ENCODE measurements at regions not wholly inside any gene's neighbourhood (a gene's known extent, or its start where the extent isn't known, plus 50 kb on each side); places are given as distances from the start of the nearest gene placed in this dataset.

GRCh38 chr16:87063543-87063942, 253.6 kb downstream of the C16orf95 start:
- Mint-ChIP-seq H3K4me1 (no peaks in the 10 kb centered on the region), H3K9me3 (no peaks in the 10 kb centered on the region), H3K27me3 (peaks cover 75% of the 10 kb centered on the region), H3K4me3 (no peak overlapping the region), H3K27ac (no peak overlapping the region)
- no peak for DNase-seq
- no peak for ATAC-seq

DNA sequence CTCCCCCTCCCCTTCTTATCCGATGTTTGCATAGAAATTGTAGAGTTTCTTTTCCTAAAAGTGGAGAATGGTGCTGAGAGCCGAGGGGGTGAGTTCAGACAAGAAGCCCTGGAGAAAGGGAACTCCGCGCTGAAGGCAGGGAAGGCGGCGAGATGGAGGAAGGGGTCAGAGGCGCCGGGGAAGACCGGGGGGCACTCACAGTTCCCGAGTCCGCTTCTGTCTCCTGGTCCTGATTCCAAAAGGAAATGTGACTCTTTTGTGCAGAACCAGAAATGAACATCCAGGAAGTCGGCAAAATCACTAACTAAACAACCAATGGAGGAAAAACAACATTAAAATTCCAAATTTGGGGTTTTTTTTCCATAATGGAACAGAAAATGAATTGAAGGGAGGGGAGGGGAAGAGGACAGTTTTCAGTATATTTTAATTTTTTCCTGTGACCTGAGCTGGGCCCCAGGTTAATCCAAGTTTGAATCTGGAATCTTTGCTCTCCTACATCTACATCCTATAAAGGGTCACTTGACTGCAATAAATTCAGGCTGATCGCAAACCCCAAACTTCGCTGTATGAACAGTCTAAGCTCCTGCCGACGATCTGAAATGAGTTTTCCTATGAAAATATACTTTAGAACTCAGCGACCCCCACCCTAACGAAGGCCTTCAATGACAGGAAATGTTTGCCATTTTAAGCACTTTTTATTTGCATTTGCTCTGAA, 252.3 kb downstream of the C16orf95 start:
- DNase-seq (no peak), ATAC-seq (no peak)
- no peaks in the 10 kb centered on the region for H3K9me3 Mint-ChIP-seq
- no peak overlapping the region for H3K27ac Mint-ChIP-seq
- no peak overlapping the region for H3K4me3 Mint-ChIP-seq
- peaks cover 83% of the 10 kb centered on the region for H3K27me3 Mint-ChIP-seq
- no peaks in the 10 kb centered on the region for H3K4me1 Mint-ChIP-seq

DNA sequence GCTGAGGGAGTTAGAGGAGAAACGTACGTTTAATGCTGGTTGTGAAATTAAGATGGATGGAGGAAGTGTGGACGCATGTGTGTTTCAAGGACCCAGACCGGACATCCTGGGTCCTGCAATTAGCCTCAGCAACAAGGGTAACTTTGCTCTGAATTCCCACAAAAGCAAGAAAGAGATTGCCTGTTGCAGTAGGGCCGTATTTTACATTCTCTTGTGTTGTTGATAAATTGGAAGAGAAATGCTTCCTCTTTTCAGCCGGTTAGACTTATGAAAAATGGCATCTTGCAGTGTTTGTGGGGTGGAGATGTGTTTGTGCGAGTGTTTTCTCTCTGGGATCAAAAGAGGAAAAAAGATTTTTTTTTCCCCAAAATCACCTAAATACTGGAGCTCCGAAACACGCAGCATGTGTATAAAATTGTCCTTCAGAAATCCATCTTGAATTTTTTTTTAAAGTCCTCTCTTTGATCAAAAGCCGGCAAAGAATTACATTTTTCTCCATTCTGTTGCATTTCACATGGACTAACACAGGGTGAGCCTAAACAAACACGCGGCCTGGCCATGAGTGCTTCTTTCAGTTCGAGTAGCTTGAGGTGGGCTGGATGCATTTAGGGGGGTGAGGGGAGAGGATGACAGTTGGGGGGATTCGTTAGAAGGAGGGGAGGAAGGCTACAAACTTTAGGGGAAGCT, 251.6 kb downstream of the C16orf95 start:
- H3K27ac Mint-ChIP-seq, result no peak overlapping the region
- no peaks in the 10 kb centered on the region for H3K4me1 Mint-ChIP-seq
- DNase-seq, result no peak
- H3K27me3 Mint-ChIP-seq, result peaks cover 83% of the 10 kb centered on the region
- no peak overlapping the region for H3K4me3 Mint-ChIP-seq
- no peaks in the 10 kb centered on the region for H3K9me3 Mint-ChIP-seq
- ATAC-seq, result no peak

DNA sequence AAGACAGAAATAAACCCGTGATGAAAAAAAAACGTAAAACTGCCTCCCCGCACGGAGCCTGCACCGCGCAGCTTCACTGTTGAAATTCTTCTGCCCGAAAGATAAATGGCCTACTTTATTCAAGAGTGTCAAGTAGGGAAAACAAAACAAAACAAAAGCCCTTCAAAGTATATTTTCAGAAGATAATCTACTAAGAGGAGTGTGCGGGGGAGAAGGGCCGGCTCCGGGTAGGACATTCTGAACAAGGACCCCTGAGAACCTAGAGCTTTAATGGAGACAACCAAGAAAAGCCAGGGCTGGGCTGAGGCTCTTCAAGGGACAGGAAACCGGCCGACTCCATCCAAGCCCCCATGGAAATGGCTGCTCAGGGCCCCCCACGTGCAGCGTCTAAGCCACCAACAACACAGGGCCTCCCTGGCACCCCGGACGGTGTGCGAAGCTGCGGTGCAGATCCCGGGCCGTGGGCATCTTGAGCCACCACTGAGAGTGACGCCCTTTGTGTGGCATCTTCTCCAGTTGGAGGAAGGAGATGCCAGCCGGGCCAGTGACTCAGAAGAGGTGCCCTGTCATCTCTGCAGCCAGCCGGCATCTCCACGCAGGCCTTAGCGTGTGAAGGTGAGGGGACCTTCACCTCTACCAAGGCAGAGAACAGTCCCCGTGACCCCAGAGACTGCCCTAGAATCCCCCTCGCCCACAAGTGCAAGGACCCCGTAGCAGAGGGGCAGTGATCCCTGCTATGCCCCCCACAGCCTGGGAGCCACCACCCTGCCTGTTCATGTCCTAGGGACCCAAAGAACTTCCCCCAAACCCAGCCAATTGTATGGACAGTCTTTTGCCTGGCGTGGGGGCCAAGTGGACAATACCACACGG, 250.8 kb downstream of the C16orf95 start:
- H3K4me3 Mint-ChIP-seq, result no peak overlapping the region
- no peaks in the 10 kb centered on the region for H3K9me3 Mint-ChIP-seq
- ATAC-seq, result no peak
- H3K27ac Mint-ChIP-seq, result no peak overlapping the region
- no peaks in the 10 kb centered on the region for H3K4me1 Mint-ChIP-seq
- H3K27me3 Mint-ChIP-seq, result peaks cover 76% of the 10 kb centered on the region
- no peak for DNase-seq

DNA sequence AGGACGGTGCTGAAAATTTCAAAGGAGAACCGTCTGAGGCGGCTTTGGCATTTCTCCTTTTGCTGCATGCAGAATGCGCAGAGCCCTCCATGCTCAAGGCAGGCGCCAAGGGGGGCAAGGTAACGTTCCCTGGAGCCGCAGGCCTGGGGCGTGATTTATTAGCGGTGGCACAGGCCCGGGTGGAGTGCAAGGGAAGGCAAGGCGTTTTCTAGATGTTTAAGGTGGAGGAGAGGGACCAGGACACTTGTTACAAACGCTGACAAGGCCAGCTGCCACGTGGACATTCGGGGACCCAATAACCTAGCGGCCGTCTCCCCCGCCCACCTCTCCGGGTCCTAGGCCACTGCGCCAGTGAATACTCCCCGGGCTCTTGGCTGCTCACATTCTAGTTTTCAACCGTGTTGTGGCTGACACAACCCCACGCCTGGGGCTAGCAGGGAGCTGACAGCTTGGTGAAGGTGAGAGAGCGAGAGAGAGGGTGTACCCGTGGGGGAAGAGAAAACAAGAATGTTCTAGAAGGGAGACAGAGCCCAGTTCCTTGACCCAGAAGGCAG, 250.1 kb downstream of the C16orf95 start:
- H3K27me3 Mint-ChIP-seq, result peaks cover 76% of the 10 kb centered on the region
- DNase-seq, result no peak

DNA sequence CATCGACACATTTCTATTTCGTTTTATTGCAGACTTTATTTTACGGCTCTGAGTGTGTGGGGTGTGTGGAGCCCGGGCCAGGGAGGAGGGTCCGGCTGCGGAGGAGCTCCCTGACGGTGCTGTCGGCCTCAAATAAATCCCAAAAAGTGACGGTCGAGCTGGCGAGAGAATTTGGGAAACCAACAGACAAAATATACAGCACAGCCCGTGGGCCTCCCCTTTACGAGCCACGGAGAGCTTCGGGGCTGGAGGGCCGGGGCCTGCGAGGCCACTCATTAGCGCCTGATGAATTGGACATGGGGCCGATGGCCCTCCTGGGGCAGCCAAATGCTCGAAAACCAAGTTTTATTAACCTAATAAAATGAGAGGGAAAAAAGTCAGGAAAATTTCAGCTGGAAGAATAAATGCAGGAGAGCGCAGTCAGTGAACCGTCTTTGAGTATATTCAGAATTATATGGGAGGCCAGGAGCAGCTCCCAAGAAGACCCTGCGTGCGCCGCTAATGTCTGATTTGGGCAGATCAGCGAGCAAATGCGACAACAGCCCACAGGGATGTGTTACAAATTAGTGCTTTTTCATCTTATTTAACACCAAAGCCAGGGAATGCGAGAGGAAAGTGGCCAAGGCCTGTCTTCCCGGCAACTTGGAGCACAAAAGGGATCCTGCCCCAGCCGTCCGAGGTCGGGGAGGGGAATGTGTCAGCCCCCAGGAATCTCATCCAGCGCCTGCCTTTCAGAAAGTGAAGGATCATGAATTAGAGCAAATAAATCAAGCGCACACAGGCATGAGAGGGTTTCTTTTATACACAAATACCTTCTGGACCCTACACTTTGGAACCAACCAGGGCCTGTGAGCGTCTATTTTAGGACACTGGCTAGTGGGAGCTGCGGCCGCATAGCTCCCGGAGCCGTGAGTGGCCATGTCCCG, 249.1 kb downstream of the C16orf95 start:
- Mint-ChIP-seq H3K9me3 (no peaks in the 10 kb centered on the region), H3K27ac (peak overlapping the region in 1 of 2 donors; percentile 22), H3K4me1 (no peaks in the 10 kb centered on the region), H3K27me3 (peaks cover 67% of the 10 kb centered on the region), H3K4me3 (no peak overlapping the region)
- DNase-seq (no peak), ATAC-seq (no peak)

More for the DNA sequence above, 250.1 kb downstream of the C16orf95 start:
- no peaks in the 10 kb centered on the region for H3K4me1 Mint-ChIP-seq
- H3K9me3 Mint-ChIP-seq, result no peaks in the 10 kb centered on the region
- peak overlapping the region in 1 of 2 donors; percentile 58 for H3K27ac Mint-ChIP-seq
- ATAC-seq, result no peak
- no peak overlapping the region for H3K4me3 Mint-ChIP-seq

DNA sequence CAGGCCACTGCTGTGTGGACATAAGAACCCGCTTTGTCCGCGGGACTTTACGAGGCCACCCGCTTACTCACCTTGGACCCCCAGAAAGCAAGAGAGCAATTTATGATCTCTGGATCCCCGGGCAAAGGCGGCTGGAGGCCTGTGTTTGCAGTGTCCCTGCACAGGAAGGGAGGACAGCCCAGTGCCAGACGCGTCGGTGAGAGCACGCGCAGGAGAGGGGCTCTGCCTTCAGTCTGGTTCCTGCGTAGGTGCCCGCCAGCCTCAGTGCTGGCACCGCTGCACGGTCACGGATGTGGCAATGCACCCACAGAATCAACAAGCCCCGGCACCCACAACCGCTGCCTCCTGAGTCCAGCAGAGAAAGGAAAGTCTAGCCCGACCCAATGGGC, 248.4 kb downstream of the C16orf95 start:
- Mint-ChIP-seq H3K4me1 (no peaks in the 10 kb centered on the region), H3K27ac (no peak overlapping the region)
- DNase-seq, result no peak

DNA sequence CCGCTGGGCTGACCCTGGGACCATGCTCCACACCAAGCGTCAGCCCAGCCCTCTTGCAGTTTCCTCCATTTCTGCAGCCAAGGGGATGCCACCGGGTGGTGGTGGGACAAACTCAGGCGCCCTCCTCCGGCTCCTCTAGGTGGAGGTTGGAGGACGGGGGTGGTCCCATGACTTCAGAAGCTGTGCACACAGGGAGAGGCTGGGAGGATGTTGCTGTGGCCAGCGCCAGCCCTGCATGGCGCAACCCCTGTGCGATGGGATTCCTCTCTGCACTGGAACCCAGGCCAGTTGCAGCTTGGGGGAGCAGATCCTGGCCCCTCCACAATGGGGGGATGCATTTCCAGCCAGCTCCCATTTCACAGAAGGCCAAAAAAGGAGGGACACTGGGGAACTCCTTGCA, 246.5 kb downstream of the C16orf95 start:
- no peaks in the 10 kb centered on the region for H3K4me1 Mint-ChIP-seq
- no peak for DNase-seq
- no peak overlapping the region for H3K27ac Mint-ChIP-seq
- no peaks in the 10 kb centered on the region for H3K9me3 Mint-ChIP-seq
- peaks cover 42% of the 10 kb centered on the region for H3K27me3 Mint-ChIP-seq
- ATAC-seq, result no peak
- no peak overlapping the region for H3K4me3 Mint-ChIP-seq

More for the DNA sequence above, 248.4 kb downstream of the C16orf95 start:
- H3K4me3 Mint-ChIP-seq, result no peak overlapping the region
- H3K27me3 Mint-ChIP-seq, result peaks cover 61% of the 10 kb centered on the region
- no peaks in the 10 kb centered on the region for H3K9me3 Mint-ChIP-seq
- ATAC-seq, result no peak

DNA sequence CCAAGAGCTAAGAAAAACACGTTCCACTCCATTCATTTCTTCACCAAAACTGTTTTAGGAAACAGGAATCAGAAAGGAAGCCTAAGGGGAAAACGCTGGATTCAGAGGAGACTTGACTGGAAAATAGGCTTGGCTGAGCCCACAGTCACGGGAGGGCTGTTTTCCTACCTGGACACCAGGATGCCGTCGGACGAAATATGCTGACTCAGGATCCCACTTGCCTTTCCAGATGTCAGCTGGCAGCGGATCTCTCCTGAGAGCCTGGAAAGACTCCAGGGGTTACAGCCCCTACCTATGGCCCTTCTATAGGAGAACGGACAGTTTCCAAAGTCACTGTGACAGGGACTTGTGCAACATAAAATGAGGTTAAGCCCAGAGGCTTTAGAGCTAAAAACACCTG, 245.1 kb downstream of the C16orf95 start:
- DNase-seq (no peak), ATAC-seq (no peak)
- Mint-ChIP-seq H3K9me3 (no peaks in the 10 kb centered on the region), H3K4me3 (no peak overlapping the region), H3K4me1 (no peaks in the 10 kb centered on the region), H3K27me3 (peaks cover 39% of the 10 kb centered on the region), H3K27ac (no peak overlapping the region)

- ATAC-seq (no peak), DNase-seq (no peak)
- no peaks in the 10 kb centered on the region for H3K4me1 Mint-ChIP-seq
- H3K4me3 Mint-ChIP-seq, result no peak overlapping the region
- H3K27me3 Mint-ChIP-seq, result peaks cover 19% of the 10 kb centered on the region
- H3K9me3 Mint-ChIP-seq, result peaks cover 0 to 9% of the 10 kb centered on the region in 2 donors
- H3K27ac Mint-ChIP-seq, result no peak overlapping the region
Observed at GRCh38 chr16:87074641-87075318, 242.4 kb downstream of the C16orf95 start.

- Mint-ChIP-seq H3K4me3 (no peak overlapping the region), H3K9me3 (peaks cover 0 to 15% of the 10 kb centered on the region in 2 donors), H3K27ac (no peak overlapping the region), H3K4me1 (no peaks in the 10 kb centered on the region), H3K27me3 (peaks cover 13% of the 10 kb centered on the region)
- ATAC-seq, result no peak
- DNase-seq, result no peak
Observed at GRCh38 chr16:87075319-87075860, 241.8 kb downstream of the C16orf95 start.

DNA sequence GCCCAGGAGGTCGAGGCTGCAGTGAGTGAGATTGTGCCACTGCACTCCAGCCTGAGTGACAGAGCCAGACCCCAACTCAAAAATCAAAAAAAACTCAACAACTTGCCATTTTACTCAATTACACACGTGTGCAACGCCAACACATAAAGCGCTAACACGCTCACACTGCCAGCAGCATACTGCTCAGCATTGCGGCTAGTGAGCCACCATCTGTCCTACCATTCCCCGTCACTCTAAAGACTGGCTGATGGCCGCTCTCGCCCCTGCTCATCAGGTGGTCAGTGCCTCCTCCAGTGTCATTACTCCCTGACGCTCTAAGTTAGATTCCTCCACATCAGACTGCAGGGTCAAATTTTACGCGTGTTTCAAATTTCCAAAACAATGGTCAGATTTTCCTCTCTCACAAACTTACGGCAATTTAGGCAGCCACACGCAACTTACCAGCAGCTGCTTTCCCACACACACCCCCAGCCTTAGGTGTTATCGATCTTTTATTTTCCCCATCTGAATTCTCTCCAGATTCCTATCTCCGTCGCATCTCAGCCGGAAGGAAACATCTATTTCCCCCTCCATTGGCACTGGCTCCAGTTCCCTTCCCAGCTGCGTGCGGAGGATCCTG, 240.8 kb downstream of the C16orf95 start:
- H3K27me3 Mint-ChIP-seq, result peaks cover 9% of the 10 kb centered on the region
- no peak overlapping the region for H3K4me3 Mint-ChIP-seq
- DNase-seq (no peak), ATAC-seq (no peak)
- no peak overlapping the region for H3K27ac Mint-ChIP-seq
- no peaks in the 10 kb centered on the region for H3K4me1 Mint-ChIP-seq
- peaks cover 8 to 25% of the 10 kb centered on the region in 2 donors for H3K9me3 Mint-ChIP-seq

- ATAC-seq (no peak), DNase-seq (peak; percentile 35 to 46)
- Mint-ChIP-seq H3K9me3 (peaks cover 10 to 32% of the 10 kb centered on the region in 2 donors), H3K27me3 (peaks cover 9% of the 10 kb centered on the region), H3K27ac (no peak overlapping the region), H3K4me3 (no peak overlapping the region), H3K4me1 (no peaks in the 10 kb centered on the region)
Observed at GRCh38 chr16:87076950-87077749, 240.0 kb downstream of the C16orf95 start.
